ENCODE measurements at regions not wholly inside any gene's neighbourhood (a gene's known extent, or its start where the extent isn't known, plus 50 kb on each side); places are given as distances from the start of the nearest gene placed in this dataset.

DNA sequence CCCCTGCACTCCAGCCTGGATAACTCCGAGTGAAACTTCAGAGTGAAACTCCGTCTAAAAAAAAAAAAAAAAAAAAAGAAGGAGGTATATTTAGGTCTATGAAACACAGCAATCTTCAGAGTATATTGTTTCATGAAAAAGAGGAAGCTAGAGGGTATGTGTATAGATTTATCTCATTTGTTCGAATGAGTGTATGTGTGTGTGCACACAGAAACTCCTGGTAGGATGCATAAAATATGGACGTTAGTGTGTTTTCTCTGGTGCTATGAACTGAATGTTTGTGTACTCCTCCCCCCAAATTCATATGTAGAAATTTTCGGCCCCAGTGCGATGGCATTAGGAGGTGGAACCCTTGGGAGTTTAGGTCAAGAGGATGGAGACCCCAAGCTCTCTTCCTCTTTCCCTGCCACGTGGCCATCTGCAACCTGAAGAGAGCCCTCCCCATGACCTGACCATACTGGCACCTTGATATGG is 98.6 kb upstream of the KLF13 start:
- TF ChIP-seq, protein P1, sequence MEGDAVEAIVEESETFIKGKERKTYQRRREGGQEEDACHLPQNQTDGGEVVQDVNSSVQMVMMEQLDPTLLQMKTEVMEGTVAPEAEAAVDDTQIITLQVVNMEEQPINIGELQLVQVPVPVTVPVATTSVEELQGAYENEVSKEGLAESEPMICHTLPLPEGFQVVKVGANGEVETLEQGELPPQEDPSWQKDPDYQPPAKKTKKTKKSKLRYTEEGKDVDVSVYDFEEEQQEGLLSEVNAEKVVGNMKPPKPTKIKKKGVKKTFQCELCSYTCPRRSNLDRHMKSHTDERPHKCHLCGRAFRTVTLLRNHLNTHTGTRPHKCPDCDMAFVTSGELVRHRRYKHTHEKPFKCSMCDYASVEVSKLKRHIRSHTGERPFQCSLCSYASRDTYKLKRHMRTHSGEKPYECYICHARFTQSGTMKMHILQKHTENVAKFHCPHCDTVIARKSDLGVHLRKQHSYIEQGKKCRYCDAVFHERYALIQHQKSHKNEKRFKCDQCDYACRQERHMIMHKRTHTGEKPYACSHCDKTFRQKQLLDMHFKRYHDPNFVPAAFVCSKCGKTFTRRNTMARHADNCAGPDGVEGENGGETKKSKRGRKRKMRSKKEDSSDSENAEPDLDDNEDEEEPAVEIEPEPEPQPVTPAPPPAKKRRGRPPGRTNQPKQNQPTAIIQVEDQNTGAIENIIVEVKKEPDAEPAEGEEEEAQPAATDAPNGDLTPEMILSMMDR (conservative IDR thresholded peaks at IDR 0.05; ENCODE audit: low read length): no peak
- no peak for TF ChIP-seq EZH2phosphoT487 (IDR thresholded peaks at IDR 0.05; ENCODE audit: borderline replicate concordance, low read depth, low read length)

Measured in OCI-LY7 (cell line).